ENCODE measurements at regions not wholly inside any gene's neighbourhood (a gene's known extent, or its start where the extent isn't known, plus 50 kb on each side); places are given as distances from the start of the nearest gene placed in this dataset.

- intact Hi-C loops (cut with DNase I, micrococcal nuclease) = no loop called here
- no peak for ATAC-seq (ENCODE audit: poor library complexity)
- Histone ChIP-seq H3K9me3 (ENCODE audit: control insufficient read depth in 1 of 2, insufficient read depth in 1 of 2, low read length in 2 of 2) (no peaks in the 10 kb centered on the region), H3K27me3 (ENCODE audit: control insufficient read depth in 1 of 2, insufficient read depth in 2 of 2, low read length in 2 of 2) (no peaks in the 10 kb centered on the region), H3K27ac (ENCODE audit: low read depth in 1 of 2, low read length in 2 of 2) (no peak overlapping the region), H3K4me3 (ENCODE audit: low read length) (no peak overlapping the region), H3K36me3 (ENCODE audit: insufficient read depth, low read length) (no peaks in the 10 kb centered on the region), H3K4me1 (ENCODE audit: insufficient read depth, low read length) (no peaks in the 10 kb centered on the region)
- ChIA-PET POLR2A (no interaction called here), CTCF (no interaction called here)
- no peak overlapping the region for H3K4me3 Mint-ChIP-seq
- no peaks in the 10 kb centered on the region for H3K9me3 Mint-ChIP-seq
- H3K27ac Mint-ChIP-seq = no peak overlapping the region
- no peak for DNase-seq
- TF ChIP-seq, protein P1, sequence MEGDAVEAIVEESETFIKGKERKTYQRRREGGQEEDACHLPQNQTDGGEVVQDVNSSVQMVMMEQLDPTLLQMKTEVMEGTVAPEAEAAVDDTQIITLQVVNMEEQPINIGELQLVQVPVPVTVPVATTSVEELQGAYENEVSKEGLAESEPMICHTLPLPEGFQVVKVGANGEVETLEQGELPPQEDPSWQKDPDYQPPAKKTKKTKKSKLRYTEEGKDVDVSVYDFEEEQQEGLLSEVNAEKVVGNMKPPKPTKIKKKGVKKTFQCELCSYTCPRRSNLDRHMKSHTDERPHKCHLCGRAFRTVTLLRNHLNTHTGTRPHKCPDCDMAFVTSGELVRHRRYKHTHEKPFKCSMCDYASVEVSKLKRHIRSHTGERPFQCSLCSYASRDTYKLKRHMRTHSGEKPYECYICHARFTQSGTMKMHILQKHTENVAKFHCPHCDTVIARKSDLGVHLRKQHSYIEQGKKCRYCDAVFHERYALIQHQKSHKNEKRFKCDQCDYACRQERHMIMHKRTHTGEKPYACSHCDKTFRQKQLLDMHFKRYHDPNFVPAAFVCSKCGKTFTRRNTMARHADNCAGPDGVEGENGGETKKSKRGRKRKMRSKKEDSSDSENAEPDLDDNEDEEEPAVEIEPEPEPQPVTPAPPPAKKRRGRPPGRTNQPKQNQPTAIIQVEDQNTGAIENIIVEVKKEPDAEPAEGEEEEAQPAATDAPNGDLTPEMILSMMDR (IDR thresholded peaks at IDR 0.05) = no peak
- no peaks in the 10 kb centered on the region for H3K36me3 Mint-ChIP-seq (ENCODE audit: low read depth)
- no peaks in the 10 kb centered on the region for H3K4me1 Mint-ChIP-seq (ENCODE audit: low read depth)
- no peaks in the 10 kb centered on the region for H3K27me3 Mint-ChIP-seq
These were observed 198.7 kb downstream of the MOXD1 start for GRCh38 chr6:132202574-132202973.

GRCh38 chr6:132199343-132199742 lies 201.9 kb downstream of the MOXD1 start:
- ATAC-seq (ENCODE audit: poor library complexity) (no peak), DNase-seq (no peak)
- no peaks in the 10 kb centered on the region for H3K36me3 Mint-ChIP-seq (ENCODE audit: low read depth)
- no peak overlapping the region for H3K27ac Mint-ChIP-seq
- intact Hi-C loops (cut with DNase I, micrococcal nuclease) = no loop called here
- Histone ChIP-seq H3K27ac (ENCODE audit: low read depth in 1 of 2, low read length in 2 of 2) (no peak overlapping the region), H3K9me3 (ENCODE audit: control insufficient read depth in 1 of 2, insufficient read depth in 1 of 2, low read length in 2 of 2) (no peaks in the 10 kb centered on the region), H3K27me3 (ENCODE audit: control insufficient read depth in 1 of 2, insufficient read depth in 2 of 2, low read length in 2 of 2) (no peaks in the 10 kb centered on the region), H3K4me1 (ENCODE audit: insufficient read depth, low read length) (no peaks in the 10 kb centered on the region), H3K36me3 (ENCODE audit: insufficient read depth, low read length) (no peaks in the 10 kb centered on the region), H3K4me3 (ENCODE audit: low read length) (no peak overlapping the region)
- no peaks in the 10 kb centered on the region for H3K27me3 Mint-ChIP-seq
- CTCF ChIA-PET = no interaction called here
- H3K9me3 Mint-ChIP-seq = no peaks in the 10 kb centered on the region
- POLR2A ChIA-PET = no interaction called here
- TF ChIP-seq, protein P1 (IDR thresholded peaks at IDR 0.05) = no peak
- no peak overlapping the region for H3K4me3 Mint-ChIP-seq
- H3K4me1 Mint-ChIP-seq (ENCODE audit: low read depth) = no peaks in the 10 kb centered on the region

GRCh38 chr6:132198896-132199295 lies 202.4 kb downstream of the MOXD1 start:
- no peaks in the 10 kb centered on the region for H3K36me3 Mint-ChIP-seq (ENCODE audit: low read depth)
- no peaks in the 10 kb centered on the region for H3K36me3 ChIP-seq (ENCODE audit: insufficient read depth, low read length)
- no peaks in the 10 kb centered on the region for H3K27me3 Mint-ChIP-seq
- no peaks in the 10 kb centered on the region for H3K9me3 ChIP-seq (ENCODE audit: control insufficient read depth in 1 of 2, insufficient read depth in 1 of 2, low read length in 2 of 2)
- POLR2A ChIA-PET = no interaction called here
- TF ChIP-seq, protein P1 (IDR thresholded peaks at IDR 0.05) = no peak
- no peaks in the 10 kb centered on the region for H3K4me1 ChIP-seq (ENCODE audit: insufficient read depth, low read length)
- H3K27ac Mint-ChIP-seq = no peak overlapping the region
- intact Hi-C loops (cut with DNase I, micrococcal nuclease) = no loop called here
- no peaks in the 10 kb centered on the region for H3K4me1 Mint-ChIP-seq (ENCODE audit: low read depth)
- no peak overlapping the region for H3K4me3 Mint-ChIP-seq
- DNase-seq (no peak), ATAC-seq (ENCODE audit: poor library complexity) (no peak)
- no peak overlapping the region for H3K27ac ChIP-seq (ENCODE audit: low read depth in 1 of 2, low read length in 2 of 2)
- CTCF ChIA-PET = no interaction called here
- H3K4me3 ChIP-seq (ENCODE audit: low read length) = no peak overlapping the region
- no peaks in the 10 kb centered on the region for H3K27me3 ChIP-seq (ENCODE audit: control insufficient read depth in 1 of 2, insufficient read depth in 2 of 2, low read length in 2 of 2)
- no peaks in the 10 kb centered on the region for H3K9me3 Mint-ChIP-seq
